ENCODE measurements at regions not wholly inside any gene's neighbourhood (a gene's known extent, or its start where the extent isn't known, plus 50 kb on each side); places are given as distances from the start of the nearest gene placed in this dataset.
"Not testable (repeated sequence)": the region's sequence is repeated elsewhere in the genome, so short reads cannot be mapped to it uniquely, and the experiment has no call there.

DNA sequence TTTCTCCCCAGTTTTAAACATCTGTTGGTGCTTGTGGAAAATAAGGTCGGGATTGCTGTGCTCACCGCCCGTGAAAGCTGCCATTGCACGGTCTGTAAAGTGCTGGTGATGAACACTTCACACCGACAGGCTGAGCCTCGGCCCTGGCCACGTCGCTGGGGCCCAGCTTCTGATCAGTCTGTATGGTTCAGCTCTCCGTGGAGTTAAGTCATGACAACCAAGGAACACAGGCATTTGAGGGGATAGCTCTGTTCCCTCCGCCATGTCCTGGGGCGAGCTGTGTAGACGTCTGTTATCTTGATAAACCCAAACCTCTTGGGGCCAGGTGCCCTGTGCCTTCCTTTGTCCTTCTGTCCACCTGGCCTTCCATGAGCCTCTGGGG lies 110.6 kb downstream of the METRNL start:
- TF ChIP-seq, protein P1, sequence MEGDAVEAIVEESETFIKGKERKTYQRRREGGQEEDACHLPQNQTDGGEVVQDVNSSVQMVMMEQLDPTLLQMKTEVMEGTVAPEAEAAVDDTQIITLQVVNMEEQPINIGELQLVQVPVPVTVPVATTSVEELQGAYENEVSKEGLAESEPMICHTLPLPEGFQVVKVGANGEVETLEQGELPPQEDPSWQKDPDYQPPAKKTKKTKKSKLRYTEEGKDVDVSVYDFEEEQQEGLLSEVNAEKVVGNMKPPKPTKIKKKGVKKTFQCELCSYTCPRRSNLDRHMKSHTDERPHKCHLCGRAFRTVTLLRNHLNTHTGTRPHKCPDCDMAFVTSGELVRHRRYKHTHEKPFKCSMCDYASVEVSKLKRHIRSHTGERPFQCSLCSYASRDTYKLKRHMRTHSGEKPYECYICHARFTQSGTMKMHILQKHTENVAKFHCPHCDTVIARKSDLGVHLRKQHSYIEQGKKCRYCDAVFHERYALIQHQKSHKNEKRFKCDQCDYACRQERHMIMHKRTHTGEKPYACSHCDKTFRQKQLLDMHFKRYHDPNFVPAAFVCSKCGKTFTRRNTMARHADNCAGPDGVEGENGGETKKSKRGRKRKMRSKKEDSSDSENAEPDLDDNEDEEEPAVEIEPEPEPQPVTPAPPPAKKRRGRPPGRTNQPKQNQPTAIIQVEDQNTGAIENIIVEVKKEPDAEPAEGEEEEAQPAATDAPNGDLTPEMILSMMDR (IDR thresholded peaks at IDR 0.05): no peak
- peaks cover 9 to 11% of the 10 kb centered on the region in 2 experiments for H3K4me1 ChIP-seq (ENCODE audit: control insufficient read depth in 1 of 2, insufficient read depth in 1 of 2, low read depth in 1 of 2, low read length in 1 of 2)
- H3K27ac ChIP-seq: no peak overlapping the region
- peaks cover 16% of the 10 kb centered on the region for H3K27me3 ChIP-seq
- H3K36me3 ChIP-seq: no peaks in the 10 kb centered on the region
- H3K4me3 ChIP-seq (ENCODE audit: low read depth in 1 of 2, low read length in 1 of 2): no peak overlapping the region
- no peaks in the 10 kb centered on the region for H3K9me3 ChIP-seq

DNA sequence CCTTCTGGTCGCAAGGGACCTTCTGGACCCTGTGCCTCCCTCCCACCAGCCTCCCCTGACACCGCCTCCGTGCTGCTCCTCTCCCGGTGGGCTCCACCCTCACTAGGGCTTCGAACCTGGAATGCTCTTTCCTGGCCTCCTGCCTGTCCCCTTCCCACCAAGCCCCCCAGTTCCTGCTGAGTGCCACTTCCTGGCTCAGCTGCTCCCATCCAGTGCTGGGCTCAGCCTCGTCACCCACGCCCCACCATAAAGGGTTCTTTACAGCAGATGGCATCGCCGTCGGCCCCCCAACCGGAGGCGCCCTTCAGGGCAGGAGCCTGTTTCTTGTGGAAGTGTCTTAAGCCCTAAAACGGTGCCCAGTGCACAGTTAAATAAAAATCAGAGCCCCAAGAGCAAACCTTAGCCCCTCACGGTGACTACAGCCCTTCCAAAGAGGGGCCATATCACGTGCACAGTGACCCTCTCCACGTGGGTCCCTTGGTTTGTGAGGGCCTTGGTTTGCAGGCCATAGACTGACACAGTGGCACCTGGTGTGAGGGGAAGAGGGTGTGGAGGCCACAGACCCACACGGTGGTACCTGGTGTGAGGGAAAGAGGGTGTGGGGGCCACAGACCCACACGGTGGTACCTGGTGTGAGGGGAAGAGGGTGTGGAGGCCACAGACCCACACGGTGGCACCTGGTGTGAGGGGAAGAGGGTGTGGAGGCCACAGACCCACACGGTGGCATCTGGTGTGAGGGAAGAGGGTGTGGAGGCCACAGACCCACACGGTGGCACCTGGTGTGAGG lies 111.4 kb downstream of the METRNL start:
- TF ChIP-seq, protein P1 (IDR thresholded peaks at IDR 0.05): no peak
- Histone ChIP-seq H3K9me3 (no peaks in the 10 kb centered on the region), H3K36me3 (no peaks in the 10 kb centered on the region), H3K27ac (no peak overlapping the region), H3K4me3 (ENCODE audit: low read depth in 1 of 2, low read length in 1 of 2) (no peak overlapping the region), H3K4me1 (ENCODE audit: control insufficient read depth in 1 of 2, insufficient read depth in 1 of 2, low read depth in 1 of 2, low read length in 1 of 2) (peaks cover 9 to 11% of the 10 kb centered on the region in 2 experiments), H3K27me3 (peaks cover 24% of the 10 kb centered on the region)

DNA sequence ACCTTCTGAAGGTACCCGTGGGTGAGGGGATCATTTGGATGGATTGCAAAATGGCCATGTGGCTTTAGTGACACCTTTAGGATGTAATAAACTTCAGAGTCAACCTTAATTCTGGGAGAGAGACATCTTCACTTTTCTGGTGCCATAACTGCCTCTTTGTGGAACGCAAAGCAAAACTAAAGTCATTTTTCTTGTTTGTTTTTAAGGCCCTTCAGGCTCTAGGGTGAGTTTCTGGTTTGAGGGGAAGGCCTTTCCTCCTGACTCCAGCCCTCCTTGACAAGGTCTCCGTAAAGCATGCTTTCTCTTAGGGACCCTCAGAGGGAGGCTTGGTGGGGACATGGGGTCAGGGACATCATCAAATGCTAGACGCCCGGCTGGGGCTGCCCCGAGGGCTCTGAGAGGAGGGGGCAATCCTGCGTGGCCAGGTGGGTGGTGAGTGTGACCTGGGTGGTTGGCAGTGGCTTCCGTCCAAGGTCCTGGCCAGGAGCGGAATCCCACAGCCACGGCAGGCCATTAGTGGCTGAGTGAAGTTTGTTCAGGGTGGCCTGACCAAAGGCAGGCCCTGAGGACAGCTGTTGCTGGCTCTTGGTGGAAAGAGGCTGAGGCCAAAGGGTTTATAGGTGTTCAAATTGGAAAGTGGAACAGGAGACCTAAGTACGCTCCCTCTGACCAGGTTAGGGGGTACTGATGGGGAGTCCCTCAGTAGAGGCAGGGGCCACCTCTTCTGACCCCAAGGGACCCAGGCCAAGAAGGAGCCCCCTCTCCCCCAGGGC lies 112.2 kb downstream of the METRNL start:
- Histone ChIP-seq H3K36me3 (no peaks in the 10 kb centered on the region), H3K9me3 (no peaks in the 10 kb centered on the region), H3K4me3 (ENCODE audit: low read depth in 1 of 2, low read length in 1 of 2) (no peak overlapping the region), H3K4me1 (ENCODE audit: control insufficient read depth in 1 of 2, insufficient read depth in 1 of 2, low read depth in 1 of 2, low read length in 1 of 2) (peaks cover 9 to 11% of the 10 kb centered on the region in 2 experiments), H3K27ac (no peak overlapping the region), H3K27me3 (peaks cover 27% of the 10 kb centered on the region)
- TF ChIP-seq, protein P1 (IDR thresholded peaks at IDR 0.05): no peak

DNA sequence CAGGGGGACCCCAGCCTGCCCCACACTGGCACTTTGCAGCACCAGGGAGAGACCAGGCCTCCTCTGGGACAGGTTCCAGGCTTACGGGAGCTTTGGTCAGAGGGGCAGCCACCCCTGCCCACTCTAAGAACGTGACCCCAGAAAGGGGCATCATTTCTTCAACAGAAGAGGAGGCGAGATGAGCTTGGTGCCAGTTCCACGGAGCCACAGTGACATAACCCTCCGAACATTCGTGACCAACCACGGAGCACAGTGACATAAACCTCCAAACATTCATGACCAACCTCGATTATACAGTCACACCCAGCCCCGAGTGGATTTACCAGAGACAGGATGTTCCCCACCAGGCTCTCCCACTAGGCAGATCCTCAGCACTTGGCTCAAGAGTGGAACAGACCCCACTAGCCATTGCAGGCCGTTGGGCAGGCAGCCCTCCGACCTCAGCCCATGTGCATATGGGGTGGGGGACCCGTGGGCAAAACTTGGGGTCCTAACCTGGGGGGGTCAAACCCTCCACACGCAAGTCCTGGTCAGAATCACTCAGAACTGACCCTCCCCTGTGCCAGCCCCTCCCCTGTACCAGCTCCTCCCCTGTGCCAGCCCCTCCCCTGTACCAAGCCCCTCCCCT lies 112.9 kb downstream of the METRNL start:
- Histone ChIP-seq H3K4me3 (ENCODE audit: low read depth in 1 of 2, low read length in 1 of 2) (no peak overlapping the region), H3K9me3 (no peaks in the 10 kb centered on the region), H3K27ac (no peak overlapping the region), H3K4me1 (ENCODE audit: control insufficient read depth in 1 of 2, insufficient read depth in 1 of 2, low read depth in 1 of 2, low read length in 1 of 2) (peaks cover 9 to 11% of the 10 kb centered on the region in 2 experiments), H3K27me3 (peaks cover 27% of the 10 kb centered on the region), H3K36me3 (no peaks in the 10 kb centered on the region)
- TF ChIP-seq, protein P1 (IDR thresholded peaks at IDR 0.05): no peak

DNA sequence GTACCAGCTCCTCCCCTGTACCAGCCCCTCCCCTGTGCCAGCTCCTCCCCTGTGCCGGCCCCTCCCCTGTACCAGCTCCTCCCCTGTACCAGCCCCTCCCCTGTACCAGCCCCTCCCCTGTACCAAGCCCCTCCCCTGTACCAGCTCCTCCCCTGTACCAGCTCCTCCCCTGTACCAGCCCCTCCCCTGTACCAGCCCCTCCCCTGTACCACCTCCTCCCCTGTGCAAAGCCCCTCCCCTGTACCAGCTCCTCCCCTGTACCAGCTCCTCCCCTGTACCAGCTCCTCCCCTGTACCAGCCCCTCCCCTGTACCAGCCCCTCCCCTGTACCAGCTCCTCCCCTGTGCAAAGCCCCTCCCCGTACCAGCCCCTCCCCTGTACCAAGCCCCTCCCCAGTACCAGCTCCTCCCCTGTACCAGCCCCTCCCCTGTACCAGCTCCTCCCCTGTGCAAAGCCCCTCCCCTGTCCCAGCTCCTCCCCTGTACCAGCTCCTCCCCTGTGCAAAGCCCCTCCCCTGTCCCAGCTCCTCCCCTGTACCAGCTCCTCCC lies 113.5 kb downstream of the METRNL start:
- Histone ChIP-seq H3K4me1 (ENCODE audit: control insufficient read depth in 1 of 2, insufficient read depth in 1 of 2, low read depth in 1 of 2, low read length in 1 of 2) (peaks cover 11% of the 10 kb centered on the region in 2 experiments), H3K27me3 (peaks cover 27% of the 10 kb centered on the region)
- not testable (repeated sequence) for H3K36me3 ChIP-seq; H3K9me3 ChIP-seq; H3K27ac ChIP-seq; H3K4me3 ChIP-seq (ENCODE audit: low read depth in 1 of 2, low read length in 1 of 2)
